GM12865 (cell line): ENCODE measurements at regions not wholly inside any gene's neighbourhood (a gene's known extent, or its start where the extent isn't known, plus 50 kb on each side); places are given as distances from the start of the nearest gene placed in this dataset.

Source experiments
- DNase-seq: peaks from one replicate; pipeline ENCODE4 v3.0.0; 2010; ENCODE audit warnings: low read depth
- H3K4me3 ChIP-seq: 2 replicates; pipeline ENCODE4 v1.5.1; 2011; ENCODE audit warnings: mild to moderate bottlenecking, low read depth, low read length, control low read depth
- CTCF ChIP-seq: IDR thresholded peaks from 2 replicates; pipeline ENCODE4 v1.5.1; 2011; ENCODE audit warnings: low read length, control low read depth, low read depth, inconsistent platforms; ENCODE audit not compliant: insufficient read depth; ENCODE audit errors: missing control alignments

GRCh38 chr12:73421832-73422231, 1115.8 kb upstream of the ATXN7L3B start:
- TF ChIP-seq CTCF, result no peak
- no peak overlapping the region for H3K4me3 ChIP-seq
- no peak for DNase-seq

DNA sequence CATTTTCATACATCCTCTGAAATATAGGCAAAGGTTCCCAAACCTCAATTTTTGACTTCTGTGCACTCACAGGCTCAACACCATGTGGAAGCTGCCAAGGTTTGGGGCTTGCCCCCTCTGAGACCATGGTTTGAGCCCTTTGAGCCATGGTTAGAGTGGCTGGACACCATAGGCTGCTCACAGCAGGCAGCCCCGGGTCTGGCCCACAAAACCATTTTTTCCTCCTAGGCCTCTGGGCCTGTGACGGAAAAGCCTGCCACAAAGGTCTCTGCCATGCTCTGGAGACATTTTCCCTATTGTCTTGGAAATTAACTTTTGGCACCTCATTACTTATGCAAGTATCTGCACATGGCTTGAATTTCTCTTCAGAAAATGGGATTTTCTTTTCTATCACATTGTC, 1113.2 kb upstream of the ATXN7L3B start:
- no peak overlapping the region for H3K4me3 ChIP-seq
- no peak for TF ChIP-seq CTCF
- DNase-seq, result no peak

DNA sequence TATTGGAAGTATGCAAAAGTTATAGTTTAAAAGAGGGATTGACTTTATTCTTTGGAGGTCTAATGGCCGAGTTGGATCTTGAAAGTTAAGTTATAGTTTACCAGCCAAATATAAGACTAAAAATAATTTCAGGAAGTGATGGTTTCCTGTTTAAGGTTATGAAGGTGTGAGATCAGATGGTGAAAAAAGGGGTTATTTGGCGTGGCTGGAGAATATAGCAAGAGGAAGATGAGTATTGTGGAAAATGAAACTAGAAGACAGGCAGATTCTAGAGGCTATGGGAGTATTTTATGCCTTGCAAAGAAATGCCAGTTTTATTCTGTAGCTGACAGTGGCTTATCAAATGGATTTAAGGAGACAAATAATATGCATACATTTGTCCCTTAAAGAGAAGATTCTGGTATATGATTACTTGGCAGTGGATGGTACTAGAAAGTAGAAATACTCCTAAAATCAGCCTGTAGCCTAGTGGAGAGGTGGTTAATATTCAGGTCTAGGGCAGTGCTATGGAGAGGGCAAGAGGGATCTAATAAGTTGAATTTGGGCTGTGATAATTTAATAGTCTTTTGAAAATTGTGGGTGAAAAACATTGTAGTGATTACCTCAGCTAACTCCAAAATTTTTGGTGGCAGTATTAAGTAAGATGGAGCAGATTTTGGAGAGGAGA, 1091.8 kb upstream of the ATXN7L3B start:
- no peak overlapping the region for H3K4me3 ChIP-seq
- no peak for TF ChIP-seq CTCF
- no peak for DNase-seq

DNA sequence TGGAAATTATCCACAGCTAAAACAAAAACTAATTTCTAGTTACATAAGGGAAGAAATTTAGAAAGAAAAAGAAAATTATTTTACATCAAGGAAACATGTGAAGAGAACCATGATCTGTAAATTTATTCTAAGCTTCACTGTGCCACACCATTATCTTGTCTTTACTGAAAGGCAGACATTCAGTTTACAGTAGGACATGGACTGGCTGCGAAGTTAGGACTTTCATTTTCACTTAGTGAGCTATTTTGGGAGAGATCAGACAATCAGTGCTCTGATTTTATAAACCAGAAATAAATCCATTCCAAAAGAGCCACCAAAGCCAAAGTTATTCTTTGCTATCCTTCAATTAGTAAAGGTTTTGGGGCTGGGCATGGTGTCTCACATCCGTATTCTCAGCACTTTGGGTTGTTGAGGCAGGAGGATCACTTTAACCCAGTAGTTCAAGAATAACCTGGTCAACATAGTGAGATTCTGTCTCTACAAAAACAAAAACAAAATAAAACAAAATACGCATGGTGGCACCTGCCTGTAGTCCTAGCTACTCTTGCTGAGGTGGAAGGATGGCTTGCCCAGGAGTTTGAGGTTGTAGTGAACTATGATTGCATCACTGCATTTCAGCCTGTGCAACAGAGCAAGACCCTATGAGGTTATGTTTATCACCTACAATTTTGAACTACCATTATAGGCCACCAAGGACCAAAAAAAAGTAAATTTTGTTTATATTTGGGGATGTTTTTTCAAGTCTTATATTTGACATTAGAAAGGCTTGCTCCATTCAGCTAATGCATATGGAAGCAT, 1084.8 kb upstream of the ATXN7L3B start:
- DNase-seq, result no peak
- TF ChIP-seq CTCF, result no peak
- H3K4me3 ChIP-seq, result no peak overlapping the region

GRCh38 chr12:73460212-73460611, 1077.4 kb upstream of the ATXN7L3B start:
- no peak for TF ChIP-seq CTCF
- no peak for DNase-seq
- no peak overlapping the region for H3K4me3 ChIP-seq

DNA sequence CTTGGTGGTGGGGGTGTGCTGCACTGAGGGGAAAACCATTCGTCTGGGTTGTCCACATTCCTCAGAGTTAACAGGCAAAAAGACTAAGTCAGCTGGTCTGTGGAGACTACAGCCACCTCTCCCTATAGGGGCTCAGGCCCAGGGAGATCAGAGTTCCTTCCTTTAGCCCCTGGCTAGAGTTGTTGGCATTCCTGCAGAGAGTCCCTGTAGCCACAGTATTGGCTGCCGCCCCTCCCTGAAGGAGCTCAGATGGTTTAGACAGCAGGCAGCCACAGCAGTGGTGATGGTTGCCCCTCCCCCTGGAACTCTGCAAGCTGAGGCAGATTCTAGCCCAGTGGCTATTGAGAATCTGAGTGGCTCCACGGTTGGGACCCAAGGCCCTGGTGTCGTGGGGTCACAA, 1072.5 kb upstream of the ATXN7L3B start:
- TF ChIP-seq CTCF, result no peak
- DNase-seq, result no peak
- no peak overlapping the region for H3K4me3 ChIP-seq
